ENCODE measurements at regions not wholly inside any gene's neighbourhood (a gene's known extent, or its start where the extent isn't known, plus 50 kb on each side); places are given as distances from the start of the nearest gene placed in this dataset.

DNA sequence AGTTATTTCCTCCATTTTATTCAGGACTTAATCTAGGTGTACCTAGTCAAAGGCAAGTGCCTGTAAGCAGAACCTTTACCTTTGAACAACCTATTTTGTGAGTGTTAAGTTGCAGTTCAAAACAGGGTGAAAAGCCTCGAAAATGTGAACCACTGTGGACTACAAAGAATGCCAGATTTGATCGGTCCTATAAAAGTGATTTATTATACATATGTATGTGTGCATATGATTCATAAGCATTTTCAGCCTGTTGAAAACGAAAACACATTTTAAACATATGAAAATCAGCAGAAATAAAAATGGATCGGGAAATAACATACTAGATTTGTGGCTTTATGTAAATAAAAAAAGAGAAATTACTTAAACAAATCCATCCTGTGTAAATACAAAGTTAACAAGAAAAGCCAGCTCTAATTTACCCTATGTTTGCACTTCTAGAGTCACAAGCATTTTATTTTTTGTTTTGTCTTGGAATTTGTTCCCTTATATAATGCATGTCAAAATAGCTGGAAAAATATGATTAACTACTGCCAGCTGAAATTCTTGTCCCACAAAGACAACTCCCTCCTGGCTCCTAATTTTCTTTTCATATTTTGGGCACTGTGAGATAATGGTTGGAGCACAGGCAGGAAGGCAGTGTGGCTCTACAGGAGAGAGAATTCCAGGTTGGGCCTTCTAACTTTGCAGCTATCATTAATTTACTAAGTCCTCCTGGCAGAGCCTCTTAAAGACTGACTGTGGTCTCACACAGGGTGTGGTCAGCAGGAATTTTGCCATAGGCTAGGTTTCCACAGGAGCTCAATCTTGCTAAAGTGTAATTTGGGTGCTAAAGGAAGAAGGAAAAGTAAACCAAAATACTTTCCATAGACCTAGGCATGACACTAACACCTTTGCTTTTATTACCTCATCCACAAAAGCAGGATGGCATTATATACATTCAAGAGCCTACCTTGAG, 70.2 kb upstream of the CDC42BPA start:
- no peak for TF ChIP-seq POLR2AphosphoS5 (IDR thresholded peaks at IDR 0.05; ENCODE audit: low read depth, low read length)
- no peak for TF ChIP-seq CTCF (IDR thresholded peaks at IDR 0.05)
